ENCODE measurements at regions not wholly inside any gene's neighbourhood (a gene's known extent, or its start where the extent isn't known, plus 50 kb on each side); places are given as distances from the start of the nearest gene placed in this dataset.

- TF ChIP-seq, protein P1, sequence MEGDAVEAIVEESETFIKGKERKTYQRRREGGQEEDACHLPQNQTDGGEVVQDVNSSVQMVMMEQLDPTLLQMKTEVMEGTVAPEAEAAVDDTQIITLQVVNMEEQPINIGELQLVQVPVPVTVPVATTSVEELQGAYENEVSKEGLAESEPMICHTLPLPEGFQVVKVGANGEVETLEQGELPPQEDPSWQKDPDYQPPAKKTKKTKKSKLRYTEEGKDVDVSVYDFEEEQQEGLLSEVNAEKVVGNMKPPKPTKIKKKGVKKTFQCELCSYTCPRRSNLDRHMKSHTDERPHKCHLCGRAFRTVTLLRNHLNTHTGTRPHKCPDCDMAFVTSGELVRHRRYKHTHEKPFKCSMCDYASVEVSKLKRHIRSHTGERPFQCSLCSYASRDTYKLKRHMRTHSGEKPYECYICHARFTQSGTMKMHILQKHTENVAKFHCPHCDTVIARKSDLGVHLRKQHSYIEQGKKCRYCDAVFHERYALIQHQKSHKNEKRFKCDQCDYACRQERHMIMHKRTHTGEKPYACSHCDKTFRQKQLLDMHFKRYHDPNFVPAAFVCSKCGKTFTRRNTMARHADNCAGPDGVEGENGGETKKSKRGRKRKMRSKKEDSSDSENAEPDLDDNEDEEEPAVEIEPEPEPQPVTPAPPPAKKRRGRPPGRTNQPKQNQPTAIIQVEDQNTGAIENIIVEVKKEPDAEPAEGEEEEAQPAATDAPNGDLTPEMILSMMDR (conservative IDR thresholded peaks at IDR 0.05; ENCODE audit: low read length), result no peak
- TF ChIP-seq EZH2phosphoT487 (IDR thresholded peaks at IDR 0.05; ENCODE audit: borderline replicate concordance, low read depth, low read length), result no peak
- no peaks in the 10 kb centered on the region for H3K79me2 ChIP-seq (ENCODE audit: insufficient read depth, low read depth, low read length)
- no peaks in the 10 kb centered on the region for H3K4me1 ChIP-seq (ENCODE audit: insufficient read depth, low read length, poor library complexity, severe bottlenecking)
- H2AFZ ChIP-seq (ENCODE audit: low read length), result no peak overlapping the region
- POLR2A ChIA-PET, result no interaction called here
- H3K4me3 ChIP-seq (ENCODE audit: low read depth, low read length, poor library complexity, severe bottlenecking), result no peak overlapping the region
- no peaks in the 10 kb centered on the region for H3K36me3 ChIP-seq (ENCODE audit: insufficient read depth, low read length)
- H3K9me3 ChIP-seq (ENCODE audit: low read length), result no peaks in the 10 kb centered on the region
- no TSS peak for BruUV-seq (replicated peaks)
- H4K20me1 ChIP-seq (ENCODE audit: insufficient read depth, low read length), result no peaks in the 10 kb centered on the region
- DNase-seq (ENCODE audit: low spot score), result no peak
- intact Hi-C loops (cut with micrococcal nuclease; ENCODE audit: unreplicated experiment), result no loop called here
- H3K4me2 ChIP-seq (ENCODE audit: low read length), result no peak overlapping the region
- H3K9me2 ChIP-seq (ENCODE audit: insufficient read depth, low read length), result no peaks in the 10 kb centered on the region
- CTCF ChIA-PET (ENCODE audit: unreplicated experiment), result no interaction called here
- no peak overlapping the region for H3K27ac ChIP-seq (ENCODE audit: low read depth, low read length, poor library complexity, severe bottlenecking)
Measured at GRCh38 chr9:96174371-96174770, 127.6 kb downstream of the HSD17B3 start.

DNA sequence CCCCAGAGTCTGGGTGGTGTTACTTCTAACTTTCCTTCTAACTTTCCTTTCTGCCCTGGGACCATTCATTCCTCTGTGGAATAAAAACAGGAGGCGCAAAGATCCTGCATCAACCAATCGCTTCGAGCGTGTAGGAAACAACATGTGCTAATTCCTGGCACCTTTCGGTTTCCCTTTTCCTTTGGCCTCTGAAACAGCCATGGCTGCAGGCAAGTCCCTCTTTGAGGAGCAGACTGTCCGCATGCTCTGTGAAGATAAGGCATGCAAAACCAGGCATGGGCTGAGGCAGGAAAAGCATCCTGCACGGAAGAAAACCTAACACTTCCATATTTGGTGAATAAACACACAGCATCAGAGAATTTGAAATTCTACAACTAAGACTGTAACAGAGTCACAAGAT, 128.3 kb downstream of the HSD17B3 start:
- H3K79me2 ChIP-seq (ENCODE audit: insufficient read depth, low read depth, low read length), result no peaks in the 10 kb centered on the region
- H3K36me3 ChIP-seq (ENCODE audit: insufficient read depth, low read length), result no peaks in the 10 kb centered on the region
- H3K27ac ChIP-seq (ENCODE audit: low read depth, low read length, poor library complexity, severe bottlenecking), result no peak overlapping the region
- TF ChIP-seq, protein P1 (conservative IDR thresholded peaks at IDR 0.05; ENCODE audit: low read length), result no peak
- no peak for TF ChIP-seq EZH2phosphoT487 (IDR thresholded peaks at IDR 0.05; ENCODE audit: borderline replicate concordance, low read depth, low read length)
- H4K20me1 ChIP-seq (ENCODE audit: insufficient read depth, low read length), result no peaks in the 10 kb centered on the region
- H3K4me1 ChIP-seq (ENCODE audit: insufficient read depth, low read length, poor library complexity, severe bottlenecking), result no peaks in the 10 kb centered on the region
- intact Hi-C loops (cut with micrococcal nuclease; ENCODE audit: unreplicated experiment), result no loop called here
- no peaks in the 10 kb centered on the region for H3K9me3 ChIP-seq (ENCODE audit: low read length)
- POLR2A ChIA-PET, result no interaction called here
- no peak for DNase-seq (ENCODE audit: low spot score)
- no peak overlapping the region for H2AFZ ChIP-seq (ENCODE audit: low read length)
- no peak overlapping the region for H3K4me3 ChIP-seq (ENCODE audit: low read depth, low read length, poor library complexity, severe bottlenecking)
- CTCF ChIA-PET (ENCODE audit: unreplicated experiment), result no interaction called here
- no peak overlapping the region for H3K4me2 ChIP-seq (ENCODE audit: low read length)
- no TSS peak for BruUV-seq (replicated peaks)
- H3K9me2 ChIP-seq (ENCODE audit: insufficient read depth, low read length), result no peaks in the 10 kb centered on the region

GRCh38 chr9:96172797-96173196, 129.2 kb downstream of the HSD17B3 start:
- POLR2A ChIA-PET, result no interaction called here
- H3K9me2 ChIP-seq (ENCODE audit: insufficient read depth, low read length), result no peaks in the 10 kb centered on the region
- H3K79me2 ChIP-seq (ENCODE audit: insufficient read depth, low read depth, low read length), result no peaks in the 10 kb centered on the region
- no peaks in the 10 kb centered on the region for H3K9me3 ChIP-seq (ENCODE audit: low read length)
- no peak overlapping the region for H3K27ac ChIP-seq (ENCODE audit: low read depth, low read length, poor library complexity, severe bottlenecking)
- H3K36me3 ChIP-seq (ENCODE audit: insufficient read depth, low read length), result no peaks in the 10 kb centered on the region
- intact Hi-C loops (cut with micrococcal nuclease; ENCODE audit: unreplicated experiment), result no loop called here
- H3K4me3 ChIP-seq (ENCODE audit: low read depth, low read length, poor library complexity, severe bottlenecking), result no peak overlapping the region
- H3K4me1 ChIP-seq (ENCODE audit: insufficient read depth, low read length, poor library complexity, severe bottlenecking), result no peaks in the 10 kb centered on the region
- CTCF ChIA-PET (ENCODE audit: unreplicated experiment), result no interaction called here
- no peak for DNase-seq (ENCODE audit: low spot score)
- H4K20me1 ChIP-seq (ENCODE audit: insufficient read depth, low read length), result no peaks in the 10 kb centered on the region
- no peak overlapping the region for H3K4me2 ChIP-seq (ENCODE audit: low read length)
- TF ChIP-seq EZH2phosphoT487 (IDR thresholded peaks at IDR 0.05; ENCODE audit: borderline replicate concordance, low read depth, low read length), result no peak
- TF ChIP-seq, protein P1 (conservative IDR thresholded peaks at IDR 0.05; ENCODE audit: low read length), result no peak
- BruUV-seq (replicated peaks), result no TSS peak
- H2AFZ ChIP-seq (ENCODE audit: low read length), result no peak overlapping the region
